ENCODE measurements at regions not wholly inside any gene's neighbourhood (a gene's known extent, or its start where the extent isn't known, plus 50 kb on each side); places are given as distances from the start of the nearest gene placed in this dataset.

DNA sequence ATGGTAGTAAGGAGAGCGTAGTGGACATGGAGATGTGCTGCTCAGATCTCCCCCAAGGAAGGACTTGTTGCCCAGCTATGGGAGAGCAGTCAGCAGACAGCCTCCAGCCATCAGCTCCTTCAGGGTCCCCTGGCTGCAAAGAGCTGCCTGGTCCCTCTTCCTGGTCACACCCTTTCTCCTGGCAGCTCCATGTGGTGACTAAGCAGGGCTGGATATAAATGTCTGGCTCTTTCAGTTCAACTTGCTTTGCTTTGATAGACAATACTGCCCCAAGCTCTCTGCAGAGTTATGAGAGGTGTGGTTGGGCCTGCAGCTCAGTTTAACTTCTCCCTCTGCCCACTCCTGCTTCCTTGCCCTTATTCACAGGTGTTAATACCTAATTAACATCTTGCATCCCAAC lies 64.1 kb upstream of the DDR1 start:
- Mint-ChIP-seq H3K9me3 (peaks cover 10% of the 10 kb centered on the region), H3K27ac (no peak overlapping the region), H3K4me1 (peaks cover 28% of the 10 kb centered on the region), H3K4me3 (no peak overlapping the region), H3K36me3 (ENCODE audit: low read depth) (no peaks in the 10 kb centered on the region), H3K27me3 (ENCODE audit: insufficient read depth) (no peaks in the 10 kb centered on the region)
- Histone ChIP-seq H3K4me3 (ENCODE audit: low read length) (no peak overlapping the region), H3K9ac (ENCODE audit: extremely low read depth, low read length, poor library complexity, severe bottlenecking) (no peak overlapping the region), H3K4me1 (ENCODE audit: control insufficient read depth, insufficient read depth, low read length) (peaks cover 4% of the 10 kb centered on the region), H3K27me3 (ENCODE audit: control insufficient read depth, insufficient read depth, low read length, poor library complexity, severe bottlenecking) (no peaks in the 10 kb centered on the region), H3K9me3 (ENCODE audit: control insufficient read depth, low read length) (no peaks in the 10 kb centered on the region), H3K27ac (ENCODE audit: low read depth, low read length) (no peak overlapping the region), H3K36me3 (ENCODE audit: control insufficient read depth, insufficient read depth, low read length) (no peaks in the 10 kb centered on the region)
- WGBS, 2 experiments (ENCODE audit: insufficient coverage in 1 of 2, insufficient read length in 1 of 2), result 100% methylated on average over 1 of the region's 1 CpG; no CpG with 5 or more reads in 1 of the 2 experiments
- DNase-seq, result no peak
- TF ChIP-seq, protein P1, sequence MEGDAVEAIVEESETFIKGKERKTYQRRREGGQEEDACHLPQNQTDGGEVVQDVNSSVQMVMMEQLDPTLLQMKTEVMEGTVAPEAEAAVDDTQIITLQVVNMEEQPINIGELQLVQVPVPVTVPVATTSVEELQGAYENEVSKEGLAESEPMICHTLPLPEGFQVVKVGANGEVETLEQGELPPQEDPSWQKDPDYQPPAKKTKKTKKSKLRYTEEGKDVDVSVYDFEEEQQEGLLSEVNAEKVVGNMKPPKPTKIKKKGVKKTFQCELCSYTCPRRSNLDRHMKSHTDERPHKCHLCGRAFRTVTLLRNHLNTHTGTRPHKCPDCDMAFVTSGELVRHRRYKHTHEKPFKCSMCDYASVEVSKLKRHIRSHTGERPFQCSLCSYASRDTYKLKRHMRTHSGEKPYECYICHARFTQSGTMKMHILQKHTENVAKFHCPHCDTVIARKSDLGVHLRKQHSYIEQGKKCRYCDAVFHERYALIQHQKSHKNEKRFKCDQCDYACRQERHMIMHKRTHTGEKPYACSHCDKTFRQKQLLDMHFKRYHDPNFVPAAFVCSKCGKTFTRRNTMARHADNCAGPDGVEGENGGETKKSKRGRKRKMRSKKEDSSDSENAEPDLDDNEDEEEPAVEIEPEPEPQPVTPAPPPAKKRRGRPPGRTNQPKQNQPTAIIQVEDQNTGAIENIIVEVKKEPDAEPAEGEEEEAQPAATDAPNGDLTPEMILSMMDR (conservative IDR thresholded peaks at IDR 0.05), result no peak

DNA sequence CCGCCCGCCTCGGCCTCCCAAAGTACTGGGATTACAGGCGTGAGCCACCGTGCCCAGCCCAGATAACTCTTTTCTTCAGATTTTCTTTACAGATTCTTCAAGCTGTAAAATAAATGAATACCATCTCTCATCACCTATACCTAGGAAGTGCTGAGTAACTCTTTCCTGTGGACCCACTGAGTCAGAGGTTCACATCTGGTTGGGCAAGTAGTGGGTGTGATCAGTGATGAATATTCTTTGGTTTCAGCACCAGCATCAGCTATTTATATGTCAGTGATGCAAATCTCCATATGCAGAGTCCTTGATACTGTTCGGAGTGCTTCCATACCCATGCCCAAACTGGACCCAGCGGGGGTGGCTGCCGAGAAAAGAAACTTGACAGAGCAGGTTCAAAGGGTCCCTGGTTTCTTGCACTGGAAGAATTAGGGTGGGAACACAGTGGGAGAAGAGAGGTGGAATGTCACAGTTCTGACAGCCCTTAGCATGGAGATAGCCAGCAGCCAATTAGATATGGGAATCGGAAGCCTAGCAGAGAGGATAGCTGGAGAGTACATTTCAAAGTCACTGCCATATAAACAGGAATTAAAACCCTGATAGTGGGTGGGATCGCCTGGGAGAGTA lies 64.9 kb upstream of the DDR1 start:
- WGBS, 2 experiments (ENCODE audit: insufficient coverage in 1 of 2, insufficient read length in 1 of 2), result 95 to 97% methylated on average over 6 to 10 of the region's 10 CpGs
- TF ChIP-seq, protein P1 (conservative IDR thresholded peaks at IDR 0.05), result no peak
- no peaks in the 10 kb centered on the region for H3K27me3 ChIP-seq (ENCODE audit: control insufficient read depth, insufficient read depth, low read length, poor library complexity, severe bottlenecking)
- no peaks in the 10 kb centered on the region for H3K9me3 ChIP-seq (ENCODE audit: control insufficient read depth, low read length)
- Mint-ChIP-seq H3K27me3 (ENCODE audit: insufficient read depth) (no peaks in the 10 kb centered on the region), H3K27ac (no peak overlapping the region), H3K9me3 (peaks cover 12% of the 10 kb centered on the region), H3K36me3 (ENCODE audit: low read depth) (no peaks in the 10 kb centered on the region), H3K4me3 (no peak overlapping the region), H3K4me1 (peaks cover 28% of the 10 kb centered on the region)
- peaks cover 4% of the 10 kb centered on the region for H3K4me1 ChIP-seq (ENCODE audit: control insufficient read depth, insufficient read depth, low read length)
- H3K9ac ChIP-seq (ENCODE audit: extremely low read depth, low read length, poor library complexity, severe bottlenecking), result no peak overlapping the region
- no peak for DNase-seq
- no peaks in the 10 kb centered on the region for H3K36me3 ChIP-seq (ENCODE audit: control insufficient read depth, insufficient read depth, low read length)
- H3K27ac ChIP-seq (ENCODE audit: low read depth, low read length), result no peak overlapping the region
- H3K4me3 ChIP-seq (ENCODE audit: low read length), result no peak overlapping the region

DNA sequence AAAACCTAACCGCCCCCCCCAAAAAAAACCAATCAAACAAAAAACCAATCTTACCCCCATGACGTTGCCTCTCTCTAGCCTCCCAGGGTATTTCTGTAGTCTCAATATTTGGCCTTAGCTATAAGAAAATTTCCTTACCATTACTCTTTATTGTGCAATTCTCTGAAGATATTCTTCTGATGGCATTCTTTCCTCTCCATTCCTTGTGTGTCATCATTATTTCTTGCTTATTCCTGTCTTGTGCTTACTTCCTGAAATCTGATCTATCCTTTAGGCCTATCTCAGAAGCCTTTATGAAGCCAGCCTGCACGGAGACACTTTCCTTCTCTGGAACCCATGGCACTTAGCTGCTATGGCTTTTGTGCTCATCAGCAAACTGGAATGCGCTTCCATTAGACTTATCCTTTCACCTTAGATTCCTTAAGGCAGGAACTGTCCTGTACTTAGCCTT lies 65.9 kb upstream of the DDR1 start:
- Mint-ChIP-seq H3K27me3 (ENCODE audit: insufficient read depth) (no peaks in the 10 kb centered on the region), H3K9me3 (peaks cover 12% of the 10 kb centered on the region), H3K4me1 (peaks cover 28% of the 10 kb centered on the region), H3K4me3 (no peak overlapping the region), H3K36me3 (ENCODE audit: low read depth) (no peaks in the 10 kb centered on the region), H3K27ac (no peak overlapping the region)
- H3K4me1 ChIP-seq (ENCODE audit: control insufficient read depth, insufficient read depth, low read length), result peaks cover 4% of the 10 kb centered on the region
- H3K4me3 ChIP-seq (ENCODE audit: low read length), result no peak overlapping the region
- WGBS, 2 experiments (ENCODE audit: insufficient coverage in 1 of 2, insufficient read length in 1 of 2), result 86 to 97% methylated on average over 3 to 4 of the region's 4 CpGs
- H3K27ac ChIP-seq (ENCODE audit: low read depth, low read length), result no peak overlapping the region
- H3K9ac ChIP-seq (ENCODE audit: extremely low read depth, low read length, poor library complexity, severe bottlenecking), result no peak overlapping the region
- H3K27me3 ChIP-seq (ENCODE audit: control insufficient read depth, insufficient read depth, low read length, poor library complexity, severe bottlenecking), result no peaks in the 10 kb centered on the region
- TF ChIP-seq, protein P1 (conservative IDR thresholded peaks at IDR 0.05), result no peak
- DNase-seq, result no peak
- H3K9me3 ChIP-seq (ENCODE audit: control insufficient read depth, low read length), result no peaks in the 10 kb centered on the region
- H3K36me3 ChIP-seq (ENCODE audit: control insufficient read depth, insufficient read depth, low read length), result no peaks in the 10 kb centered on the region
